NCI-H146 treated with DMSO at 0.1 percent for 48 hours (cell line): ENCODE measurements at regions not wholly inside any gene's neighbourhood (a gene's known extent, or its start where the extent isn't known, plus 50 kb on each side); places are given as distances from the start of the nearest gene placed in this dataset.
"Not testable (repeated sequence)": the region's sequence is repeated elsewhere in the genome, so short reads cannot be mapped to it uniquely, and the experiment has no call there.

Source experiments
- DNase-seq: peaks from one replicate; lab custom pipeline; 2025; ENCODE audit not compliant: unreplicated experiment; lab: John Stamatoyannopoulos, UW

GRCh38 chr18:39318462-39318861, 1752.9 kb upstream of the CELF4 start:
- DNase-seq, result no peak

GRCh38 chr18:39318008-39318407, 1752.4 kb upstream of the CELF4 start:
- DNase-seq, result no peak

- DNase-seq, result no peak
These were observed 1749.0 kb upstream of the CELF4 start for GRCh38 chr18:39314595-39314994.

GRCh38 chr18:39313992-39314391, 1748.4 kb upstream of the CELF4 start:
- DNase-seq, result peak; percentile 88

- DNase-seq, result no peak
These were observed 1745.6 kb upstream of the CELF4 start for GRCh38 chr18:39311111-39311712.

- not testable (repeated sequence) for DNase-seq
These were observed 1743.4 kb upstream of the CELF4 start for GRCh38 chr18:39308931-39309521.

- no peak for DNase-seq
These were observed 1740.2 kb upstream of the CELF4 start for GRCh38 chr18:39305766-39306165.

- no peak for DNase-seq
These were observed 1736.9 kb upstream of the CELF4 start for GRCh38 chr18:39302481-39302880.

GRCh38 chr18:39299152-39299551, 1733.6 kb upstream of the CELF4 start:
- no peak for DNase-seq

GRCh38 chr18:39297225-39297624, 1731.6 kb upstream of the CELF4 start:
- no peak for DNase-seq

- DNase-seq, result no peak
These were observed 1730.8 kb upstream of the CELF4 start for GRCh38 chr18:39296293-39296888.

- no peak for DNase-seq
These were observed 1711.2 kb upstream of the CELF4 start for GRCh38 chr18:39276764-39277163.

- DNase-seq, result no peak
These were observed 1708.9 kb upstream of the CELF4 start for GRCh38 chr18:39274535-39274934.

GRCh38 chr18:39272230-39272629, 1706.6 kb upstream of the CELF4 start:
- DNase-seq, result no peak

- no peak for DNase-seq
These were observed 1706.1 kb upstream of the CELF4 start for GRCh38 chr18:39271654-39272053.

- no peak for DNase-seq
These were observed 1695.0 kb upstream of the CELF4 start for GRCh38 chr18:39260565-39260964.

GRCh38 chr18:39259736-39260135, 1694.1 kb upstream of the CELF4 start:
- DNase-seq, result no peak

GRCh38 chr18:39244242-39244641, 1678.6 kb upstream of the CELF4 start:
- DNase-seq, result no peak

- DNase-seq, result peak; percentile 36
These were observed 1675.9 kb upstream of the CELF4 start for GRCh38 chr18:39241534-39241933.

GRCh38 chr18:39238981-39239660, 1673.5 kb upstream of the CELF4 start:
- DNase-seq, result no peak

GRCh38 chr18:39235118-39235719, 1669.6 kb upstream of the CELF4 start:
- no peak for DNase-seq

- DNase-seq, result no peak
These were observed 1667.3 kb upstream of the CELF4 start for GRCh38 chr18:39232937-39233336.
